ENCODE measurements at regions not wholly inside any gene's neighbourhood (a gene's known extent, or its start where the extent isn't known, plus 50 kb on each side); places are given as distances from the start of the nearest gene placed in this dataset.

GRCh38 chr5:4420177-4420576, 720.0 kb upstream of the ADAMTS16 start:
- no peak for DNase-seq (ENCODE audit: insufficient read length, low spot score)
- FAIRE-seq: no peak

GRCh38 chr5:4420681-4421080, 719.4 kb upstream of the ADAMTS16 start:
- DNase-seq (ENCODE audit: insufficient read length, low spot score) (no peak), FAIRE-seq (no peak)

DNA sequence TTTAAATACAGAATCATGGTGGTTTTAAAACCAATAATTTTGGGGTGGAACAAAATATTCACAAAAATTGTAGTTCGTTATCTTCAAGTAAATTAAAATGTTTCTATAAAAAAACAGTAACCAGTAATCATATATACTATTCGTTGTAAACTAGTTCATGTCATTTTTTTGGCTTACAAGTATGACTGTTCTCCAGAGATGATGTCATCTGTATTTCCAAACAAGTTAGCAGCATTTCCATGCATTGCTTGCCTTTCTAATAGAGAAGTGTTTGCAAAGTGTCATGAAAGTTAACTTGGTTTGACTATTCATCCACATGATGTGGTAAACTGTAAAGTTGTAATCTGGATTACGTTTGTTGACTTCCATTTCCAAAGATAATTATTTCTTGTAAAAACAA, 717.9 kb upstream of the ADAMTS16 start:
- no peak for FAIRE-seq
- DNase-seq (ENCODE audit: insufficient read length, low spot score): no peak

GRCh38 chr5:4424895-4425294, 715.2 kb upstream of the ADAMTS16 start:
- no peak for DNase-seq (ENCODE audit: insufficient read length, low spot score)
- no peak for FAIRE-seq

- FAIRE-seq (no peak), DNase-seq (ENCODE audit: insufficient read length, low spot score) (no peak)
Measured at GRCh38 chr5:4440536-4440935, 699.6 kb upstream of the ADAMTS16 start.

- FAIRE-seq (no peak), DNase-seq (ENCODE audit: insufficient read length, low spot score) (no peak)
Measured at GRCh38 chr5:4442221-4442620, 697.9 kb upstream of the ADAMTS16 start.

DNA sequence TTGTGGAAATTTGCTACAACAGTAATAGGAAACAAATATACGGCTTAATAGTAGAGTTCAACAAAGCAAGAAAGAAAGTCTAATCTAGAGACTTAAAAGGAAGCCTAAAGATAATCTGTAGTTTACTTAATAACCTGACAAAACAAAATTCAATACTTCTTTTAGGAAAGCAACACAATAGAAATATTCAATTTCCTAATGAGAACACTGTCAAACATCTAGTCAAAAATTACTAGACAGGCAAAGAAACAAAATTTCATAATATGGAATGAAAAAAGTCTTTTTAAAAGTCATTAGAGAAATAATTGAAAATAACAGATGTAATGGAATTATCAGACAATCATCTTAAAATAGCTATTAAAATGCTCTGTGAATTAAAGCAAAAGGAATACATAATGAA, 692.5 kb upstream of the ADAMTS16 start:
- FAIRE-seq: no peak

GRCh38 chr5:4453655-4454054, 686.5 kb upstream of the ADAMTS16 start:
- FAIRE-seq (no peak), DNase-seq (ENCODE audit: insufficient read length, low spot score) (no peak)

More for the DNA sequence above, 692.5 kb upstream of the ADAMTS16 start:
- no peak for DNase-seq (ENCODE audit: insufficient read length, low spot score)

GRCh38 chr5:4479426-4479825, 660.7 kb upstream of the ADAMTS16 start:
- DNase-seq (ENCODE audit: insufficient read length, low spot score): no peak
- FAIRE-seq: no peak

DNA sequence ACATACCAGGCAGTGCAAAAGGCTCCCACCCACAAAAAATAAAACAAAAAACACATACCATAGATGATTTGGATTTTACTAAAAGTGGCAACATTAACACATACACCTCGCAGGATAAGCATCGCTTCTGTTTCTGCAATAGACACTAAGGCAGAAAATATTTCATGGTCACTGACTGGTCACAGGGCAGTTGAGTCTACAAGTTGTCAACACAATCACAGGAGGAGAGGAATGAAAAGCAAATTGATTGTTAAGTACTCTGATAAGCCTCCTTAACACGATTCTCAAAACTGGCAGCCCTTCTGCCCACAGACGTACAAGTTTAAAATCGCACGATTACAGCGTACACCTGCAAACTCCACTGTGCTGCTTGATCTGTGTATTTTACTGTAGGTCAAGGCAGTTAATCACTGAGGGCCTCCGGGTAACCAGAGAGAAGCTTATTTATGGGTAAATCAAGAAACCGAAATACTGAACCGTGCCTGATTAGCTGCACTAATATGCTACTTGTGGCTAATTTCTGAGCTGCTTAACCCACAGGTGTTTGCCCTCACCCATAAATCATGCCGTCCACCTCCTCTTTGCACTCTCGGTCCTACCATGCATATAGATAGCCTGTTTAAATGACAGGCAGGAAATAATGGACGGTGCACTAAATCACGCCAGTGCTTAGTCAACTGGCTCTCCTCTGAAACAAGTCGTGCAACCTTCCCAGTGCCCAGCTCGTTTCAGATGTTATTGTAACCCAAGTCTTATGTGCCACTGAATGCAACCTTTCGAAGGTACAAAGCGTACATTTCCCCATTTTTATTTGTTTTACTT, 659.4 kb upstream of the ADAMTS16 start:
- DNase-seq (ENCODE audit: insufficient read length, low spot score) (no peak), FAIRE-seq (no peak)

GRCh38 chr5:4487581-4487980, 652.5 kb upstream of the ADAMTS16 start:
- FAIRE-seq (no peak), DNase-seq (ENCODE audit: insufficient read length, low spot score) (no peak)

- DNase-seq (ENCODE audit: insufficient read length, low spot score) (no peak), FAIRE-seq (no peak)
Measured at GRCh38 chr5:4511996-4512656, 628.0 kb upstream of the ADAMTS16 start.

- FAIRE-seq (no peak), DNase-seq (ENCODE audit: insufficient read length, low spot score) (no peak)
Measured at GRCh38 chr5:4513381-4513780, 626.7 kb upstream of the ADAMTS16 start.

DNA sequence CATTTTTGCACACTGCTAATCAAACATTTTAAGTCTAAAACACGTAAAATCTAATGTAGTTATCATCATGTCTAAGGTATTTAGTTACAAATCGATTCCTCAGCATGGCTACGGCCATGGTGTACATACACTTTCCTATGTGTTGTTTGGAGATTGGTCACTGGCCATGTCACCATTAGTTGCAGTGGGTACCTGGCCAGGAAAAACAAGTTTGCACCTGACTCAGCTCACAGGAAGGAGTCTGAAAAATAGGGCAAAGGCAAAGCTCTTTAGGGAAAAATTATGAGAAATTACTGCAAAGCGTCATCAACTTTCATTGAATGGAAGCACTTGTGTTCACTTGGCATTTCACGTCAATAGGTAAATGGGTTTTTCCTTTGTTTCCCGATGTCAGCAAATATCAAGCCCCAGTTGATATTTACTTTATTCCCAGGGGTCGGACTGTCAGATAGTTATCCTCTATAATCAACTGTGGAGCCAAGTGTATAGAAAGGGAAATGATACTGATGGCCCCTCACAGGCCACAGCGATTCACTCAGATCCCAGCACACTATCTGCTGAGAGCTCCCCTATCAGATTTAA, 626.0 kb upstream of the ADAMTS16 start:
- FAIRE-seq (no peak), DNase-seq (ENCODE audit: insufficient read length, low spot score) (no peak)

- DNase-seq (ENCODE audit: insufficient read length, low spot score) (no peak), FAIRE-seq (no peak)
Measured at GRCh38 chr5:4518903-4519672, 621.0 kb upstream of the ADAMTS16 start.

- FAIRE-seq (no peak), DNase-seq (ENCODE audit: insufficient read length, low spot score) (no peak)
Measured at GRCh38 chr5:4520559-4520958, 619.6 kb upstream of the ADAMTS16 start.

- FAIRE-seq: no peak
- no peak for DNase-seq (ENCODE audit: insufficient read length, low spot score)
Measured at GRCh38 chr5:4523038-4523437, 617.1 kb upstream of the ADAMTS16 start.

- DNase-seq (ENCODE audit: insufficient read length, low spot score): no peak
Measured at GRCh38 chr5:4531756-4532704, 608.1 kb upstream of the ADAMTS16 start.

GRCh38 chr5:4532705-4533080, 607.4 kb upstream of the ADAMTS16 start:
- DNase-seq (ENCODE audit: insufficient read length, low spot score) (no peak), FAIRE-seq (no peak)

More at GRCh38 chr5:4531756-4532704, 608.1 kb upstream of the ADAMTS16 start:
- no peak for FAIRE-seq

DNA sequence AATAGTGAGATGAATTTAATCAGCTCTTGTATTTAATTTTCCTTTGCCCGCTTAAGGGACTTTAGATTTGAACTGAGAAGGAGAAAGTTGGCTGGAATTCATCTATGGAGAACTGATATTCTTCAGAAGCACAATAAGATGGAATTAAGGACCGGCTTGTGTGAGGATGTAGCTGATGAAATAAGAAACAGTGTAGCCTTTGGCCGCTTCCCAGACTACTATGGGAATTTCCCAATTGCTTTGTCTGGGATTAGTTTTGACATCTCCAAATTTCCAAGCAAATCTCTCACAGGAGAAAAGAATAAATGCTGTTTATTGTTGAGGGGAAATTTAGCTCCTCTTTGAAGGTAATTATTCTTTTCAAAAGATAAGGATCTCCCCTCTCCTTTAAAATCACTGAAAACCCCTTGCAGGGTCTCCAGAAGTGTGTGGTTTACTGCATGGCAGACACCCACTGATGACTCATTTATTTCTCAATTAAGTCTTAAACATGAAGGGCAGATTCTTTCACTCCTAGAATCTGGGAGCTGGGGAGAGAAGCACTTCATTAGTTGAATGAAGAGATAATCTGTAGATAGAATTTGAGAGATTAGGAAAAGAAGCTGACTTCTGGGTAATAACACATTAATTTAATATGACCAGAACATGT, 606.5 kb upstream of the ADAMTS16 start:
- FAIRE-seq (no peak), DNase-seq (ENCODE audit: insufficient read length, low spot score) (no peak)

Data from GM19239 (cell line).